ENCODE measurements at regions not wholly inside any gene's neighbourhood (a gene's known extent, or its start where the extent isn't known, plus 50 kb on each side); places are given as distances from the start of the nearest gene placed in this dataset.
"Not testable (repeated sequence)": the region's sequence is repeated elsewhere in the genome, so short reads cannot be mapped to it uniquely, and the experiment has no call there.

DNA sequence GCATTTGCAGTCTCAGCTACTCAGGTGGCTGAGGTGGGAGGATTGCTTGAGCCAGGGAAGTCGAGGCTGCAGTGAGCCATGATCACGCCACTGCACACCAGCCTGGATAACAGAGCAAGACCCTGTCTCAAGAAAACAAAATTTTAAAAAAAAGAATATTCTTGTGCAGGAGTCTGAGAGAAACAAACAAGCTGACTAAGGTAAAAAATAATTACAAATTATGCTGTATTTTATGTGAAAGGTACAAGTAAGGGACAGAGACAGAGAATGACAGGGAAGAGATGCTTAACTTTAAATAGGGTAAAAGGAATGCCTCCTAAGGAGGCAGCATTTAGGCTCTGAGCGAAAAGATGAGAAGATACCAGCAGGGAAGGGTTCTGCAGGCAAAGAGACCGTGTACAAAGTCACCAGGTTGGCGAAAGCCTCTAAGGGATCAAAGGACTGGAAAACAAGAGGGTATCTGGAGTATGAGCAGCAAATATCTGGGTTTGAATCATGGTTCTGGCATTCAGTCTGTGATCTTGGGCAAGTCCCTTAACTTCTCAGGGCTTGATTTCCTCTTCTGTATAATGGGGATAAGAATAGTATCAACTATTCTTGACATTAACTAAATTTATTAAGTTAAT is 106.2 kb upstream of the RHOBTB1 start:
- Histone ChIP-seq H3K36me3 (no peaks in the 10 kb centered on the region), H3K27ac (no peak overlapping the region), H3K4me1 (no peaks in the 10 kb centered on the region), H3K4me3 (no peak overlapping the region), H3K27me3 (no peaks in the 10 kb centered on the region), H3K9me3 (no peaks in the 10 kb centered on the region)
- TF ChIP-seq POLR2AphosphoS5 (IDR thresholded peaks at IDR 0.05; ENCODE audit: insufficient read depth in 1 of 2, low read depth in 1 of 2), result no peak
- no peak for DNase-seq (ENCODE audit: extremely low spot score in 2 of 2)
- intact Hi-C loops (cut with DNase I), result no loop called here

- Histone ChIP-seq H3K27ac (no peak overlapping the region), H3K4me3 (no peak overlapping the region), H3K27me3 (no peaks in the 10 kb centered on the region), H3K36me3 (no peaks in the 10 kb centered on the region), H3K9me3 (no peaks in the 10 kb centered on the region), H3K4me1 (no peaks in the 10 kb centered on the region)
- intact Hi-C loops (cut with DNase I), result no loop called here
- TF ChIP-seq, protein P1, sequence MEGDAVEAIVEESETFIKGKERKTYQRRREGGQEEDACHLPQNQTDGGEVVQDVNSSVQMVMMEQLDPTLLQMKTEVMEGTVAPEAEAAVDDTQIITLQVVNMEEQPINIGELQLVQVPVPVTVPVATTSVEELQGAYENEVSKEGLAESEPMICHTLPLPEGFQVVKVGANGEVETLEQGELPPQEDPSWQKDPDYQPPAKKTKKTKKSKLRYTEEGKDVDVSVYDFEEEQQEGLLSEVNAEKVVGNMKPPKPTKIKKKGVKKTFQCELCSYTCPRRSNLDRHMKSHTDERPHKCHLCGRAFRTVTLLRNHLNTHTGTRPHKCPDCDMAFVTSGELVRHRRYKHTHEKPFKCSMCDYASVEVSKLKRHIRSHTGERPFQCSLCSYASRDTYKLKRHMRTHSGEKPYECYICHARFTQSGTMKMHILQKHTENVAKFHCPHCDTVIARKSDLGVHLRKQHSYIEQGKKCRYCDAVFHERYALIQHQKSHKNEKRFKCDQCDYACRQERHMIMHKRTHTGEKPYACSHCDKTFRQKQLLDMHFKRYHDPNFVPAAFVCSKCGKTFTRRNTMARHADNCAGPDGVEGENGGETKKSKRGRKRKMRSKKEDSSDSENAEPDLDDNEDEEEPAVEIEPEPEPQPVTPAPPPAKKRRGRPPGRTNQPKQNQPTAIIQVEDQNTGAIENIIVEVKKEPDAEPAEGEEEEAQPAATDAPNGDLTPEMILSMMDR (IDR thresholded peaks at IDR 0.05), result no peak
- TF ChIP-seq POLR2AphosphoS5 (IDR thresholded peaks at IDR 0.05; ENCODE audit: insufficient read depth in 1 of 2, low read depth in 1 of 2) (no peak), POLR2A (IDR thresholded peaks at IDR 0.05) (no peak)
- no peak for DNase-seq (ENCODE audit: extremely low spot score in 2 of 2)
Observed at GRCh38 chr10:61049386-61049785, 105.4 kb upstream of the RHOBTB1 start.

- H3K27ac ChIP-seq, result no peak overlapping the region
- TF ChIP-seq POLR2A (IDR thresholded peaks at IDR 0.05) (no peak), POLR2AphosphoS5 (IDR thresholded peaks at IDR 0.05; ENCODE audit: insufficient read depth in 1 of 2, low read depth in 1 of 2) (no peak)
- TF ChIP-seq, protein P1 (IDR thresholded peaks at IDR 0.05), result no peak
- intact Hi-C loops (cut with DNase I), result no loop called here
- H3K4me3 ChIP-seq, result no peak overlapping the region
- H3K4me1 ChIP-seq, result no peaks in the 10 kb centered on the region
- H3K36me3 ChIP-seq, result no peaks in the 10 kb centered on the region
- H3K9me3 ChIP-seq, result no peaks in the 10 kb centered on the region
- DNase-seq (ENCODE audit: extremely low spot score in 2 of 2), result no peak
- H3K27me3 ChIP-seq, result no peaks in the 10 kb centered on the region
Observed at GRCh38 chr10:61047788-61048560, 104.0 kb upstream of the RHOBTB1 start.

DNA sequence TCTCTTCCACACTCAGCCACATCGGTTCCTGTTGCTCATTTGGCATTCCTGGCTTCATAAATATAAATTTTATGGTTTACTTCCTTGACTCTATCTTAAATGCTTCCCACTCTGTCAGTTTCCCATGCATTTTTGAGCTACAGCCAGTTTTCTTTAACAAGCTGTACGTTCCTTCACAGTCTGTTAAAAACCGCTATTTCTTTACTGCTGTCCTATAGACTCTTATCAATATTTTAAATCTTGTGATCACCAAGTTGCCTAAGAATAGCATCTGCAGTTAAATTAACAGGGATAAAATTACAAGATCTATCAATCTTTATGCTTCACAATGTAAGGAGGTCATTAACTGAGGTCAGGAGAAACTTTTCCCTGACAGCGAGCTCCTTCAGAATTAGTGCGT is 103.1 kb upstream of the RHOBTB1 start:
- Histone ChIP-seq H3K36me3 (no peaks in the 10 kb centered on the region), H3K27ac (no peak overlapping the region), H3K4me3 (no peak overlapping the region), H3K9me3 (no peaks in the 10 kb centered on the region), H3K27me3 (no peaks in the 10 kb centered on the region), H3K4me1 (no peaks in the 10 kb centered on the region)
- TF ChIP-seq, protein P1 (IDR thresholded peaks at IDR 0.05), result no peak
- TF ChIP-seq POLR2AphosphoS5 (IDR thresholded peaks at IDR 0.05; ENCODE audit: insufficient read depth in 1 of 2, low read depth in 1 of 2), result no peak
- TF ChIP-seq POLR2A (IDR thresholded peaks at IDR 0.05), result no peak
- DNase-seq (ENCODE audit: extremely low spot score in 2 of 2), result no peak
- intact Hi-C loops (cut with DNase I), result no loop called here

- H3K36me3 ChIP-seq; intact Hi-C loops (cut with DNase I); H3K4me3 ChIP-seq; H3K27ac ChIP-seq; DNase-seq (ENCODE audit: extremely low spot score in 2 of 2); H3K4me1 ChIP-seq; H3K27me3 ChIP-seq; H3K9me3 ChIP-seq: not testable (repeated sequence)
Observed at GRCh38 chr10:61045480-61045879, 101.5 kb upstream of the RHOBTB1 start.

- Histone ChIP-seq H3K4me1 (no peaks in the 10 kb centered on the region), H3K4me3 (no peak overlapping the region), H3K27ac (no peak overlapping the region), H3K36me3 (no peaks in the 10 kb centered on the region), H3K27me3 (no peaks in the 10 kb centered on the region), H3K9me3 (no peaks in the 10 kb centered on the region)
- DNase-seq (ENCODE audit: extremely low spot score in 2 of 2), result no peak
- intact Hi-C loops (cut with DNase I), result no loop called here
- TF ChIP-seq POLR2AphosphoS5 (IDR thresholded peaks at IDR 0.05; ENCODE audit: insufficient read depth in 1 of 2, low read depth in 1 of 2) (no peak), POLR2A (IDR thresholded peaks at IDR 0.05) (no peak)
- TF ChIP-seq, protein P1 (IDR thresholded peaks at IDR 0.05), result no peak
Observed at GRCh38 chr10:61042533-61042932, 98.5 kb upstream of the RHOBTB1 start.

Measured in vagina (tissue), 2 donors.